SK-N-SH treated with all-trans-retinoic acid at 6 μM for 48 hours (cell line): ENCODE measurements at regions not wholly inside any gene's neighbourhood (a gene's known extent, or its start where the extent isn't known, plus 50 kb on each side); places are given as distances from the start of the nearest gene placed in this dataset.

Source experiments
- ATAC-seq: fragments of 200-7000 bp; cut with Tn5 transposase; 3 replicates; pipeline ENCODE4 v1.9.1; 2020; ENCODE audit warnings: mild to moderate bottlenecking, moderate library complexity
- ARNTL ChIP-seq: fragments of 450-650 bp; formaldehyde crosslinking; IDR thresholded peaks from 2 replicates; pipeline ENCODE4 v1.5.0; 2020; ENCODE audit warnings: low read depth, mild to moderate bottlenecking, moderate library complexity, borderline replicate concordance
- BACH2 ChIP-seq: fragments of 250-450 bp; sonication (Bioruptor Pico); IDR thresholded peaks from 2 replicates; pipeline ENCODE4 v1.9.0; 2021; ENCODE audit warnings: mild to moderate bottlenecking, borderline replicate concordance
- CSDC2 ChIP-seq: fragments of 250-450 bp; sonication (Bioruptor Pico); IDR thresholded peaks from 2 replicates; pipeline ENCODE4 v1.5.0; 2020; ENCODE audit warnings: mild to moderate bottlenecking, moderate library complexity
- ESRRG ChIP-seq: fragments of 250-450 bp; sonication (Bioruptor Pico); IDR thresholded peaks from 2 replicates; pipeline ENCODE4 v1.6.1; 2021; ENCODE audit warnings: mild to moderate bottlenecking
- GLIS3 ChIP-seq: fragments of 250-450 bp; sonication (Bioruptor Pico); IDR thresholded peaks from 2 replicates; pipeline ENCODE4 v1.5.0; 2020; ENCODE audit warnings: mild to moderate bottlenecking, moderate library complexity
- ISL1 ChIP-seq: fragments of 250-450 bp; sonication (Bioruptor Pico); IDR thresholded peaks from 2 replicates; pipeline ENCODE4 v2.1.2; 2022; ENCODE audit warnings: mild to moderate bottlenecking, moderate library complexity
- PPARA ChIP-seq: fragments of 250-450 bp; sonication (Bioruptor Pico); IDR thresholded peaks from 2 replicates; pipeline ENCODE4 v1.5.0; 2020; ENCODE audit warnings: mild to moderate bottlenecking, borderline replicate concordance
- RARB ChIP-seq: fragments of 250-450 bp; sonication (Bioruptor Pico); IDR thresholded peaks from 2 replicates; pipeline ENCODE4 v1.8.0; 2021; ENCODE audit warnings: mild to moderate bottlenecking, moderate library complexity
- SNAI2 ChIP-seq: fragments of 250-450 bp; sonication (Bioruptor Pico); IDR thresholded peaks from 2 replicates; pipeline ENCODE4 v1.5.0; 2020; ENCODE audit warnings: mild to moderate bottlenecking, moderate library complexity
- TCF4 ChIP-seq: fragments of 250-450 bp; sonication (Bioruptor Pico); IDR thresholded peaks from 2 replicates; pipeline ENCODE4 v1.8.0; 2021; ENCODE audit warnings: mild to moderate bottlenecking, moderate library complexity, borderline replicate concordance
- ZC3H10 ChIP-seq: fragments of 250-450 bp; sonication (Bioruptor Pico); IDR thresholded peaks from 2 replicates; pipeline ENCODE4 v1.5.1; 2021; ENCODE audit warnings: mild to moderate bottlenecking, moderate library complexity
- ZFP3 ChIP-seq: fragments of 250-450 bp; sonication (Bioruptor Pico); IDR thresholded peaks from 2 replicates; pipeline ENCODE4 v1.5.0; 2020; ENCODE audit warnings: mild to moderate bottlenecking, moderate library complexity
- ZFP30 ChIP-seq: fragments of 450-650 bp; formaldehyde crosslinking; IDR thresholded peaks from 2 replicates; pipeline ENCODE4 v1.5.0; 2022; ENCODE audit warnings: mild to moderate bottlenecking, moderate library complexity
- ZNF565 ChIP-seq: fragments of 450-650 bp; formaldehyde crosslinking; conservative IDR thresholded peaks from 2 replicates; pipeline ENCODE4 v1.5.0; 2020; ENCODE audit warnings: low read depth, mild to moderate bottlenecking, moderate library complexity
- ZNF70 ChIP-seq: fragments of 450-650 bp; formaldehyde crosslinking; IDR thresholded peaks from 2 replicates; pipeline ENCODE4 v1.5.0; 2020; ENCODE audit warnings: mild to moderate bottlenecking, moderate library complexity
- ZNF8 ChIP-seq: fragments of 450-650 bp; formaldehyde crosslinking; IDR thresholded peaks from 2 replicates; pipeline ENCODE4 v1.5.0; 2020; ENCODE audit warnings: mild to moderate bottlenecking, moderate library complexity
- TF ChIP-seq, protein P1 (sequence below): fragments of 250-450 bp; sonication (Bioruptor Pico); IDR thresholded peaks from 2 replicates; pipeline ENCODE4 v1.5.1; 2020; ENCODE audit warnings: low read depth, mild to moderate bottlenecking, moderate library complexity
- TF ChIP-seq, protein P2 (sequence below): fragments of 250-450 bp; sonication (Bioruptor Pico); IDR thresholded peaks from 2 replicates; pipeline ENCODE4 v1.8.0; 2020; ENCODE audit warnings: mild to moderate bottlenecking, moderate library complexity, borderline replicate concordance
- TF ChIP-seq, protein P3 (sequence below): fragments of 250-450 bp; sonication (Bioruptor Pico); IDR thresholded peaks from 2 replicates; pipeline ENCODE4 v1.5.1; 2021; ENCODE audit warnings: mild to moderate bottlenecking, moderate library complexity
- TF ChIP-seq, protein P4 (sequence below): fragments of 250-450 bp; sonication (Bioruptor Pico); IDR thresholded peaks from 2 replicates; pipeline ENCODE4 v1.8.0; 2021; ENCODE audit warnings: low read depth, mild to moderate bottlenecking, moderate library complexity, borderline replicate concordance

DNA sequence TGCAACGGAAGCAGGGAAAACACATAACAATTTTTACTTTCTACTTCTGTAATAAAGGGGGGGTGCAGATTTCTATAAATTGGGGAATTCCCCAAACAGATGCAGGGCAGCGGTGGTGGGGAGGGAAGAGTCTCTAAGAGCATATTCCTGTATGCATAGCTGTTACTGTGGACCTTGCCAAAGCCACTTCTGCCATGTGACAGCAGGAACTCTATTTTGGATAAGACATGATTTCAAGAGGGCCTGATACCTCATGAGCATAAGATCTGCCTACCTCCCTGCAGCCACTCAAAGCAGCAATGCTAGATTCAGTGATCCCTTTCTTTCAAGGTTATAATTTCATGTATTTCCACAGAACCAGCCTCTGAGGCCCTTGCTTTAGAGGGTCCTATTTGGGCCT is 86.2 kb upstream of the CNKSR3 start:
- ATAC-seq: no peak

DNA sequence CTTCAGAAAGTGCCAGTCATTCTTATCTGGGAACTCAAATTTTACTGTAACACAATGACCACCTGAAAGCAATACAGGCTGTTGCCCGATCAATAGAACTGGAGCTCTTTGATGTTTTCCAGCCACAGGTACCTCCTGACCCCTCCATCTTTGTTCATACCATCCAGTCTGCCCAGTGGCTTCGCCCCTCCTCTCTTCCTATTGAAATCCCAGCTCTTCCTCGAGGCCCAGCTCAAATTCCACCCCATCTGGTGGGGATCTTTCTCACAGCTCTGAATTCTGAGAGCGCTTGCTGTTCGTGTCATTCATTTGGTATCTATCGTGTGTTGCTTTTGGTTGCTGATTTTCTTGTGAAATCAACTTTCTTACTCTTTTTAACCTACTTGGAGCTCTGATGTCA is 87.9 kb upstream of the CNKSR3 start:
- no peak for TF ChIP-seq ZC3H10 (CRISPR knock-in tag)
- no peak for TF ChIP-seq TCF4 (CRISPR knock-in tag)
- no peak for TF ChIP-seq PPARA (CRISPR knock-in tag)
- TF ChIP-seq, protein P1, sequence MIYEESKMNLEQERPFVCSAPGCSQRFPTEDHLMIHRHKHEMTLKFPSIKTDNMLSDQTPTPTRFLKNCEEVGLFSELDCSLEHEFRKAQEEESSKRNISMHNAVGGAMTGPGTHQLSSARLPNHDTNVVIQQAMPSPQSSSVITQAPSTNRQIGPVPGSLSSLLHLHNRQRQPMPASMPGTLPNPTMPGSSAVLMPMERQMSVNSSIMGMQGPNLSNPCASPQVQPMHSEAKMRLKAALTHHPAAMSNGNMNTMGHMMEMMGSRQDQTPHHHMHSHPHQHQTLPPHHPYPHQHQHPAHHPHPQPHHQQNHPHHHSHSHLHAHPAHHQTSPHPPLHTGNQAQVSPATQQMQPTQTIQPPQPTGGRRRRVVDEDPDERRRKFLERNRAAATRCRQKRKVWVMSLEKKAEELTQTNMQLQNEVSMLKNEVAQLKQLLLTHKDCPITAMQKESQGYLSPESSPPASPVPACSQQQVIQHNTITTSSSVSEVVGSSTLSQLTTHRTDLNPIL (CRISPR knock-in tag): no peak
- TF ChIP-seq ZNF8 (CRISPR knock-in tag): no peak
- TF ChIP-seq, protein P2, sequence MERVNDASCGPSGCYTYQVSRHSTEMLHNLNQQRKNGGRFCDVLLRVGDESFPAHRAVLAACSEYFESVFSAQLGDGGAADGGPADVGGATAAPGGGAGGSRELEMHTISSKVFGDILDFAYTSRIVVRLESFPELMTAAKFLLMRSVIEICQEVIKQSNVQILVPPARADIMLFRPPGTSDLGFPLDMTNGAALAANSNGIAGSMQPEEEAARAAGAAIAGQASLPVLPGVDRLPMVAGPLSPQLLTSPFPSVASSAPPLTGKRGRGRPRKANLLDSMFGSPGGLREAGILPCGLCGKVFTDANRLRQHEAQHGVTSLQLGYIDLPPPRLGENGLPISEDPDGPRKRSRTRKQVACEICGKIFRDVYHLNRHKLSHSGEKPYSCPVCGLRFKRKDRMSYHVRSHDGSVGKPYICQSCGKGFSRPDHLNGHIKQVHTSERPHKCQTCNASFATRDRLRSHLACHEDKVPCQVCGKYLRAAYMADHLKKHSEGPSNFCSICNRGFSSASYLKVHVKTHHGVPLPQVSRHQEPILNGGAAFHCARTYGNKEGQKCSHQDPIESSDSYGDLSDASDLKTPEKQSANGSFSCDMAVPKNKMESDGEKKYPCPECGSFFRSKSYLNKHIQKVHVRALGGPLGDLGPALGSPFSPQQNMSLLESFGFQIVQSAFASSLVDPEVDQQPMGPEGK: no peak
- no peak for TF ChIP-seq ZNF70 (CRISPR knock-in tag)
- TF ChIP-seq, protein P3, sequence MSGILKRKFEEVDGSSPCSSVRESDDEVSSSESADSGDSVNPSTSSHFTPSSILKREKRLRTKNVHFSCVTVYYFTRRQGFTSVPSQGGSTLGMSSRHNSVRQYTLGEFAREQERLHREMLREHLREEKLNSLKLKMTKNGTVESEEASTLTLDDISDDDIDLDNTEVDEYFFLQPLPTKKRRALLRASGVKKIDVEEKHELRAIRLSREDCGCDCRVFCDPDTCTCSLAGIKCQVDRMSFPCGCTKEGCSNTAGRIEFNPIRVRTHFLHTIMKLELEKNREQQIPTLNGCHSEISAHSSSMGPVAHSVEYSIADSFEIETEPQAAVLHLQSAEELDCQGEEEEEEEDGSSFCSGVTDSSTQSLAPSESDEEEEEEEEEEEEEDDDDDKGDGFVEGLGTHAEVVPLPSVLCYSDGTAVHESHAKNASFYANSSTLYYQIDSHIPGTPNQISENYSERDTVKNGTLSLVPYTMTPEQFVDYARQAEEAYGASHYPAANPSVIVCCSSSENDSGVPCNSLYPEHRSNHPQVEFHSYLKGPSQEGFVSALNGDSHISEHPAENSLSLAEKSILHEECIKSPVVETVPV (CRISPR knock-in tag): no peak
- TF ChIP-seq SNAI2: no peak
- TF ChIP-seq RARB (CRISPR knock-in tag): no peak
- TF ChIP-seq CSDC2 (CRISPR knock-in tag): no peak
- TF ChIP-seq BACH2 (CRISPR knock-in tag): no peak
- no peak for TF ChIP-seq ISL1 (CRISPR knock-in tag)
- no peak for TF ChIP-seq ZNF565
- TF ChIP-seq ZFP30 (CRISPR knock-in tag): no peak
- TF ChIP-seq, protein P4, sequence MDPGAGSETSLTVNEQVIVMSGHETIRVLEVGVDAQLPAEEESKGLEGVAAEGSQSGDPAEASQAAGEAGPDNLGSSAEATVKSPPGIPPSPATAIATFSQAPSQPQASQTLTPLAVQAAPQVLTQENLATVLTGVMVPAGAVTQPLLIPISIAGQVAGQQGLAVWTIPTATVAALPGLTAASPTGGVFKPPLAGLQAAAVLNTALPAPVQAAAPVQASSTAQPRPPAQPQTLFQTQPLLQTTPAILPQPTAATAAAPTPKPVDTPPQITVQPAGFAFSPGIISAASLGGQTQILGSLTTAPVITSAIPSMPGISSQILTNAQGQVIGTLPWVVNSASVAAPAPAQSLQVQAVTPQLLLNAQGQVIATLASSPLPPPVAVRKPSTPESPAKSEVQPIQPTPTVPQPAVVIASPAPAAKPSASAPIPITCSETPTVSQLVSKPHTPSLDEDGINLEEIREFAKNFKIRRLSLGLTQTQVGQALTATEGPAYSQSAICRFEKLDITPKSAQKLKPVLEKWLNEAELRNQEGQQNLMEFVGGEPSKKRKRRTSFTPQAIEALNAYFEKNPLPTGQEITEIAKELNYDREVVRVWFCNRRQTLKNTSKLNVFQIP (CRISPR knock-in tag): no peak
- no peak for TF ChIP-seq ESRRG
- TF ChIP-seq GLIS3: no peak
- ATAC-seq: no peak

More for the DNA sequence above, 86.2 kb upstream of the CNKSR3 start:
- TF ChIP-seq, protein P4 (CRISPR knock-in tag): no peak
- TF ChIP-seq, protein P2: no peak

DNA sequence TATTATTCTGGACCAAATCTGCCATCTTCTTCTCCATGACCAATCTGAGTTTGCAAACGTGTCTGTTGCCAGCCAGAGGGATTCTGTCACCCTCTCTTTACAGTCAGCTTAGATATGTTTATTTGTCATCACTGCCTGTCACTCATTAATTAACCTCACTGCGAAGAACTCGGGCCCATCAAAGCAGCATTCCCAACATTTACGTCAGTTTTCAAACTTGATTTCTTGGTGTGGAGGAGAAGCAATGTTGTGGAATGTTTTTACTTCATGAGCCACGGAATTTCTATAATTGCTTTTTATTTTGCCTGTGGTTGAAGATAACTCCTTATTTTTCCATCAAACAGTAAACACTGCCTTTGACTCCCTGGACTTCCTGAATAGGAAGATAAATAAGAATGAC is 91.8 kb upstream of the CNKSR3 start:
- ATAC-seq: no peak
- TF ChIP-seq ZC3H10 (CRISPR knock-in tag): no peak
- no peak for TF ChIP-seq PPARA (CRISPR knock-in tag)
- TF ChIP-seq ZFP3: no peak
- no peak for TF ChIP-seq ESRRG
- TF ChIP-seq ZFP30 (CRISPR knock-in tag): no peak
- TF ChIP-seq ARNTL (CRISPR knock-in tag): no peak
- TF ChIP-seq GLIS3: no peak
- TF ChIP-seq ISL1 (CRISPR knock-in tag): no peak
- TF ChIP-seq, protein P2: no peak
- no peak for TF ChIP-seq CSDC2 (CRISPR knock-in tag)
- TF ChIP-seq, protein P4 (CRISPR knock-in tag): no peak
- TF ChIP-seq ZNF70 (CRISPR knock-in tag): no peak
- TF ChIP-seq, protein P3 (CRISPR knock-in tag): no peak
